ENCODE measurements at regions not wholly inside any gene's neighbourhood (a gene's known extent, or its start where the extent isn't known, plus 50 kb on each side); places are given as distances from the start of the nearest gene placed in this dataset.

- CTCF ChIA-PET = no interaction called here
- Mint-ChIP-seq H3K4me1 (no peaks in the 10 kb centered on the region), H3K4me3 (no peak overlapping the region), H3K9me3 (no peaks in the 10 kb centered on the region), H3K27ac (no peak overlapping the region), H3K27me3 (no peaks in the 10 kb centered on the region), H3K36me3 (ENCODE audit: low read depth) (no peaks in the 10 kb centered on the region)
- no peak for TF ChIP-seq CTCF (IDR thresholded peaks at IDR 0.05)
- POLR2A ChIA-PET = no interaction called here
- intact Hi-C loops (cut with micrococcal nuclease) = no loop called here
- no peak for ATAC-seq (ENCODE audit: low read depth)
- no peak for DNase-seq
Observed at GRCh38 chr6:113420290-113420689, 436.9 kb upstream of the MARCKS start.

GRCh38 chr6:113421997-113422396 lies 435.1 kb upstream of the MARCKS start:
- ATAC-seq (ENCODE audit: low read depth) = no peak
- no peak for DNase-seq
- no peak overlapping the region for H3K4me3 Mint-ChIP-seq
- no peaks in the 10 kb centered on the region for H3K4me1 Mint-ChIP-seq
- ChIA-PET POLR2A (no interaction called here), CTCF (no interaction called here)
- no peaks in the 10 kb centered on the region for H3K9me3 Mint-ChIP-seq
- intact Hi-C loops (cut with micrococcal nuclease) = no loop called here
- H3K27me3 Mint-ChIP-seq = no peaks in the 10 kb centered on the region
- no peak overlapping the region for H3K27ac Mint-ChIP-seq
- TF ChIP-seq CTCF (IDR thresholded peaks at IDR 0.05) = no peak
- no peaks in the 10 kb centered on the region for H3K36me3 Mint-ChIP-seq (ENCODE audit: low read depth)

- H3K27me3 Mint-ChIP-seq = no peaks in the 10 kb centered on the region
- no peak for DNase-seq
- H3K27ac Mint-ChIP-seq = no peak overlapping the region
- ChIA-PET POLR2A (no interaction called here), CTCF (no interaction called here)
- intact Hi-C loops (cut with micrococcal nuclease) = no loop called here
- no peaks in the 10 kb centered on the region for H3K9me3 Mint-ChIP-seq
- no peaks in the 10 kb centered on the region for H3K4me1 Mint-ChIP-seq
- H3K4me3 Mint-ChIP-seq = no peak overlapping the region
- H3K36me3 Mint-ChIP-seq (ENCODE audit: low read depth) = no peaks in the 10 kb centered on the region
- TF ChIP-seq CTCF (IDR thresholded peaks at IDR 0.05) = no peak
- ATAC-seq (ENCODE audit: low read depth) = no peak
Observed at GRCh38 chr6:113423956-113424355, 433.2 kb upstream of the MARCKS start.

GRCh38 chr6:113425977-113426660 lies 431.0 kb upstream of the MARCKS start:
- no peaks in the 10 kb centered on the region for H3K36me3 Mint-ChIP-seq (ENCODE audit: low read depth)
- intact Hi-C loops (cut with micrococcal nuclease) = no loop called here
- POLR2A ChIA-PET = no interaction called here
- TF ChIP-seq CTCF (IDR thresholded peaks at IDR 0.05) = no peak
- H3K4me3 Mint-ChIP-seq = no peak overlapping the region
- H3K27ac Mint-ChIP-seq = no peak overlapping the region
- DNase-seq (no peak), ATAC-seq (ENCODE audit: low read depth) (no peak)
- no peaks in the 10 kb centered on the region for H3K9me3 Mint-ChIP-seq
- CTCF ChIA-PET = no interaction called here
- H3K27me3 Mint-ChIP-seq = no peaks in the 10 kb centered on the region
- H3K4me1 Mint-ChIP-seq = no peaks in the 10 kb centered on the region

GRCh38 chr6:113427617-113428016 lies 429.5 kb upstream of the MARCKS start:
- TF ChIP-seq CTCF (IDR thresholded peaks at IDR 0.05) = no peak
- Mint-ChIP-seq H3K27me3 (no peaks in the 10 kb centered on the region), H3K4me3 (no peak overlapping the region), H3K4me1 (no peaks in the 10 kb centered on the region), H3K27ac (no peak overlapping the region), H3K9me3 (no peaks in the 10 kb centered on the region), H3K36me3 (ENCODE audit: low read depth) (no peaks in the 10 kb centered on the region)
- DNase-seq (no peak), ATAC-seq (ENCODE audit: low read depth) (no peak)
- ChIA-PET POLR2A (no interaction called here), CTCF (no interaction called here)
- intact Hi-C loops (cut with micrococcal nuclease) = loop anchor here (1.0 kb wide), 1 partner anchor 8 kb away; no protein-coding TSS in a partner anchor
